AG10803 (cell line): ENCODE measurements at regions not wholly inside any gene's neighbourhood (a gene's known extent, or its start where the extent isn't known, plus 50 kb on each side); places are given as distances from the start of the nearest gene placed in this dataset.

ENCODE experiments used
- DNase-seq: peaks from one replicate; pipeline ENCODE4 v3.0.0; 2010; ENCODE audit warnings: low read depth
- H3K4me3 ChIP-seq: 2 replicates; pipeline ENCODE4 v1.5.1; 2011; ENCODE audit warnings: mild to moderate bottlenecking, low read length, control low read depth
- CTCF ChIP-seq: conservative IDR thresholded peaks from 2 replicates; pipeline ENCODE4 v1.5.1; 2011; ENCODE audit warnings: mild to moderate bottlenecking, low read length, control low read depth, inconsistent platforms

GRCh38 chr4:44928785-44929184, 202.4 kb upstream of the GNPDA2 start:
- no peak overlapping the region for H3K4me3 ChIP-seq
- DNase-seq, result no peak
- TF ChIP-seq CTCF, result no peak

GRCh38 chr4:44927399-44928380, 201.3 kb upstream of the GNPDA2 start:
- peak; percentile 46 for TF ChIP-seq CTCF
- DNase-seq, result peak; percentile 5
- no peak overlapping the region for H3K4me3 ChIP-seq

GRCh38 chr4:44916411-44916810, 190.1 kb upstream of the GNPDA2 start:
- DNase-seq, result peak; percentile 0
- no peak overlapping the region; the same call in 1 of the 2 replicates for H3K4me3 ChIP-seq
- no peak for TF ChIP-seq CTCF

- no peak for DNase-seq
- TF ChIP-seq CTCF, result no peak
- no peak overlapping the region for H3K4me3 ChIP-seq
Observed at GRCh38 chr4:44914748-44915147, 188.4 kb upstream of the GNPDA2 start.

- no peak for DNase-seq
- H3K4me3 ChIP-seq, result no peak overlapping the region
- no peak for TF ChIP-seq CTCF
Observed at GRCh38 chr4:44914223-44914622, 187.9 kb upstream of the GNPDA2 start.

GRCh38 chr4:44912980-44913379, 186.6 kb upstream of the GNPDA2 start:
- no peak for TF ChIP-seq CTCF
- no peak overlapping the region for H3K4me3 ChIP-seq
- DNase-seq, result no peak

- H3K4me3 ChIP-seq, result no peak overlapping the region
- no peak for DNase-seq
- TF ChIP-seq CTCF, result no peak
Observed at GRCh38 chr4:44908565-44908964, 182.2 kb upstream of the GNPDA2 start.
